NCI-H1694 treated with DMSO at 0.1 percent for 48 hours (cell line): ENCODE measurements at regions not wholly inside any gene's neighbourhood (a gene's known extent, or its start where the extent isn't known, plus 50 kb on each side); places are given as distances from the start of the nearest gene placed in this dataset.
"Not testable (repeated sequence)": the region's sequence is repeated elsewhere in the genome, so short reads cannot be mapped to it uniquely, and the experiment has no call there.

Experiments
- DNase-seq: peaks from one replicate; lab custom pipeline; 2025; lab: John Stamatoyannopoulos, UW

DNA sequence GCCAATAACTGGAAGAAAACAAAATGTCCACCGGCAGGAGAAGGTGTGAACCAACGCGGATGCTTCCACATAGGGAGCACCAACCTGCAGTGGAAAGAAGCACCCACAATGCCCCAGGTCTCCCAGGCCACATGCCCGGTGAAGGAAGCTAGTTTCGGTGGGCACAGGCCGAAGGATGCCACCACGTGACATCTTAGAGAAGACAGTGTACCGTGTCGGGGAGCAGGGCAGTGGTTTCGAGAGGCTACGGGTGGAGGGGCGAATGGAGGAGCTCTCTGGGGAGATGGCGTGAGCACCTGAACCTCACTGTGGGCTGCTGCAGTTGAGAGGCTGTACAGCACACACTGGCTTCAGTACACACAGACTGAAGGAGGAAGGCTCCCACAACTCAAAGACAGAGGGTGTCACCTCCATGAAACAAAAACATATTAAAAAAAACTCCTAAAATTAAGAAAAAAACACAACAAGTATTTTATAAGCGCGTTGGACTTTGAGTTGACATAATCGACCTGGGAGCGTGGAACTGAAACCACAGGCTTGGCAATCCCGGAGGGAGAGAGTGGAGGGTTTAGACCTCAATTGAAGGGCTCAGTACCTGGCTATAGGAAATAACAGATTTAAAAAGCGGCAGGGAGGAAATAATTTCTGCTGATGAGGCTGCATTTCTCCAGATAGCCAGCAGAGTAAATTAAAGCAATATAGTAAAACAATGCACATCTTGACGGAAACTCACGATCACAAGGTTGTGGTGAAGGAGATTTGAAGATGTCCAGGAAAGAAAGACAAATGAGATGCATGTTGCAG, 160.1 kb downstream of the RTP5 start:
- DNase-seq, result no peak

- no peak for DNase-seq
Measured at GRCh38 chr2:242030226-242030575, 160.7 kb downstream of the RTP5 start.

DNA sequence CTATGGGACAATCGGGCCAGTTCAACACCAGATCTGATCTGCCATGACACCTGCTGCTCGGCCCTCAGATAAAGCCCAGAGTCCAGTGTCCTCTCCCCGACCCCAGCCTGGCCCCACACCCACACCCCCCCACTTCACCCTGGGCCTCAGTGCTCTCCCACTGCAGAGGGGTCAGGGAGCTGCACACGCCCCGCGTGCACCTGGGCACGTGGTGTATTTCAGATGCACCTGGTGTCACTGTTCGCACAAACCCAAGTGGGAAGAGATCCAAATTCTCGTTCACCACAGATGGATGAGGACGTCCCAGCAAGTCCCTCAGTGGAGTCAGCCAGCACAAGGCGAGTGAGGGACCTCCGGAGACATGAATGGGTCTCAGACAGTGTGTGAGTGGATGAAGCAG, 161.3 kb downstream of the RTP5 start:
- no peak for DNase-seq

DNA sequence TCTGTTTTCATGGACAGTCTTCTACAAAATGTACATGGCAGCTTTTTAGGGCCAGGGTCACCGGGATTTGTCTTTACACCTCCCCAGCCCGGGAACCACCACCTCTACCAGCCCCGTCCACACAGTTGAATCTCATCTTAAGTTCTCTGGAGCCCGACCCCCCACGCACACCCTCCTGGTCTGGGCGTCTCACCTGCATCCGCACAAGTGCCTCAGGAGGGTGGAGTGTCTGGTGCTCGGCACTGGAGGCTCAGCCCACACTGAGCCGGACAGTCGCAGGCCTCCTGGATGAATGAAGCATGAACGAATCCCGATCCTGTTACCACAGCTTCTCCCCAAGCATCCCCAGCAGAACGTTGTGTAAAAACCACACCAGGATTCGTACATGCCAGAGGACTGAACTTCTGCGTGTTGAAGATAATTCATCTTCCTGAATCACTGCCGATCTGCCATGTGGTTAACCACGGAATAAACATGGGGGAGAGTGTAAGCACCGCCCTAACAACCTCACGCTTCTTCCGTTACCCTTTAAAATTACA, 162.0 kb downstream of the RTP5 start:
- DNase-seq, result no peak

DNA sequence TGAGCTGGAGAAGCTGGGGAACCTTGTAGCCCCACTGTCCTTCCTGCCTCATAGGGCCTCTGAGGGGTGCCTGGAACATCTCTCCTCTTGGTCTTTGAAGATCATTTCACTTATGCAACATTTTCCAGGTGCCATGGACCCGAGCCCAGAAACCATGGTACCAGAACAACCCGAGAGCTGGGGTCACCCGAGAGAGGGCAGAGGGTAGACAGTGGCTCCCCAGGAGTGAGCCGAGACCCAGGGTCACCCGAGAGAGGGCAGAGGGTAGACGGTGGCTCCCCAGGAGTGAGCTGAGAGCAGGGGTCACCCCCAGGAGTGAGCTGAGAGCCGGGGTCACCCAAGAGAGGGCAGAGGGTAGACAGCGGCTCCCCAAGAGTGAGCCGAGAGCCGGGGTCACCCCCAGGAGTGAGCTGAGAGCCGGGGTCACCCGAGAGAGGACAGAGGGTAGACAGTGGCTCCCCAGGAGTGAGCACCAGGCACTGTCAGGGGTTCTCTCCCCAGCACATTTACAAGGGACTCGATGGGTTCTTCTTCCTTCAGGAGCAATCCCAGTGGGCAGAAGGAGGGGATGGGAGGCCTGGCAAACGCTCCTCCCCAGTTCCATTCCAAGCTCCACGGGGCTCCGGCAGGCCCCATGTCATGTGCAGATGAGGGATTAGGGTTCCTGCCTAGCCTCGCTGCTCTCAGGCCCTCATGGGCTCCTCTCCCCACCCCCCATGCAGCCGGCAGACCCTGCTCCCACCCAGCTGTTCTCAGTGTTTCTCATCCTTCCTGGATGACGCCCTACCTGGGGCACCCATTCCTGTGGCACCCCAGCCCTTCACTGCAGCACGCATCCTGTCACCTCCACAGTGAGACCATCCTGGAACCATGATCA, 163.5 kb downstream of the RTP5 start:
- DNase-seq, result no peak

DNA sequence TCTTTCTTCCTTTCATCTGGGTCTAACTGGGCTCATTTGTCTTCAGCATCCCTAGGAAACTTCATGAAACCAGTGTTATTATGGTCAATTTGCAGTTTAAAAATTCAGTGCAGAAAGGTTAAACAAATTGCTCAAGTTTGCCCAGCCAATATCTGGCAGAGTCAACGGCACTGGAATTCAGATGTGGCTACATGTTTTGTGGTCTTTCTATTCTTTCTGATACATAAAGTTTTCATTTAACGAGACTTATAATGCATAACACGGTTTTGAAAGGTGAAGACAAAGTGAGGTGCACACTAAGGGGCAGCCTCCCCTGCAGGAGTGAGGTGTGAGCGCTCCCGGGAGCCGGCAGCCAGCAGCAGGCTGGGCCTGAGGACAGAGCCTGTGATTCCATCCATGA, 164.6 kb downstream of the RTP5 start:
- no peak for DNase-seq

DNA sequence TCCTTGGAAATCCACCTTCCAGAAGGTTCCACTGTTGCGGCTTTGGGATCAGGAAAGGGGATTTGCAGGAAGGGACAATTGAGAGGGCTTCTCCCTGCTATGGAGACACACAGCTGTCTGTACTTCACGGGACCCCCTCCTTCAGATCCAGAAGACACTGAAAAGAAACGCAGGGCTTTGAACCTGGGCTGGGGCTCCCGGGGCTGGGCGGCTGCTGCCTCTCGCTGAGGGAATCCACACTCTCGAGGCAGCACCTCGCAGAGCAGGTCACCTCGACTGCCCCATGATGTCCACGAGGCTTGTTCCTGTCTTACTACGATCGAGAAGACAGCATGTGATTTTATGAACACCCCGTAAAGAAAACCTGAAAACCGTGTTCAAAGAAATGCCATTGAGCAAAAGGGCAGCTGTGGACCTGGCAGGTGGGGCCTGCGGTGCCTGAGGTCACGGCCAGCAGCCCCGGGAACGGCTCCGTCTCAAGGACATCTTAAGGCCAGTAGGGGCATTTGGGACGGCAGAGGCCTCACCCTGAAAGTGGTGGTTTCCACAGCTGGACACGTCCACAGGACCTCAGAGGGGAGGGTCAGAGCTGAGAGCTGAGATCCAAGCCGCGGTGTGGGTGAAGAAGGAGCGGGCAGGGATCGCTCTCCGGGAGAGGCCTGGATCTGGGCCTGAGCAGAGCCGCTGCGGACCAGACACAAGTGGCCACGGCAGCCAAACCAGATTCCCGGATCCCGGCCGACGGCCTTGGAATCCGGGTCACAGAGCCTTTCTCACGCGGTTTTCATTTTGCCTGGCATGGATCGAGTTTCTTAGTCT, 165.7 kb downstream of the RTP5 start:
- DNase-seq, result no peak

GRCh38 chr2:242035858-242036652, 166.5 kb downstream of the RTP5 start:
- no peak for DNase-seq

DNA sequence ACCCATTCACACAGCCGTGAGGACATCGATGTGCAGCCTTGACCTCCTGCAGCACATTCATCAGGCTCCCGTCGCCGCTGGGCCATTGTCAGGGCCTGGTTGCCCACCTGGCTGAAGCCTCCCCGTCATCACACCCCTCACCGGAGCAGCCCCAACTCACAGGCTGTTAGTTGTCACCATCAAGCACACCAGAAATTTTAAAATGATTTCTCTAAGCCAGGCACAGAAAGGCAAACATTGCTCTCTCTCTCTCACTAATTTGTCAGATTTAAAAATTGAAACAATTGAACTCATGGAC, 167.1 kb downstream of the RTP5 start:
- no peak for DNase-seq

GRCh38 chr2:242038166-242038927, 168.8 kb downstream of the RTP5 start:
- no peak for DNase-seq

DNA sequence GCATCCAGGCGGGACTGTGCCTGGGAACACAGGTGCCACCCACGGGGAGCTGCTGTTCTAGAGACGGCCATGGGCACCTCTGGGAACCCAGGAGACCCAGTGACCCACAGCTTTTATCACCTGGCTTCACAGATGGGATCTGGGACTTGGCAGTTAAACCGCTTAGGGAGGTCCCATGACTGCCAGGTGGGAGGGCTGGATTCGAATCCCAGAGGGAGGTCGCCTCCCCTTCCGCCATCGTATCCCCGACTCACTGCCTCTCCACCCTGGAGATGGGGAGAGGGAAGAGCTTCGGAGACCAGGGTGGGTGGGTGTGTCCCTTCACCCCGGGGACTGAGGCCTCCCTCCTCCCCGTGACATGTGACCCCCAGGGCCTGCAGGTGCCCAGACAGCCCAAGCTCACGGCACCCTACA, 169.4 kb downstream of the RTP5 start:
- DNase-seq, result no peak

DNA sequence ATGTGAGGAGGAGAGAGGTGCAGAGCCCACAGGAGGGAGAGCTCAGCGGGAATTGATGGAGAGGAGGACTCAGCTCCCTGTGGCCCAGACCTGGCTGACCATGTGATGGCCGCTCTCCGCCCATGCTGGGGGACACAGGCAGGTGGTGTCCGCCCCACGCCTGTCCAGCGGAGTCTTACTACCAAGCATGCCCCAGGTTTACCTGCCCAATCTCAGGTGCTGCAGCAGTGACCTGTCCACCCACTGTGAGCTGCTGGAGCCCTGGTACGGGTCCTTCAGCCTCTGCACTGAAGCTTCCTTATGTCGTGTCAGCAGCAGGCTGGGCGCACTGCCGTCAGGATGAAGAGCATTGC, 170.8 kb downstream of the RTP5 start:
- no peak for DNase-seq

DNA sequence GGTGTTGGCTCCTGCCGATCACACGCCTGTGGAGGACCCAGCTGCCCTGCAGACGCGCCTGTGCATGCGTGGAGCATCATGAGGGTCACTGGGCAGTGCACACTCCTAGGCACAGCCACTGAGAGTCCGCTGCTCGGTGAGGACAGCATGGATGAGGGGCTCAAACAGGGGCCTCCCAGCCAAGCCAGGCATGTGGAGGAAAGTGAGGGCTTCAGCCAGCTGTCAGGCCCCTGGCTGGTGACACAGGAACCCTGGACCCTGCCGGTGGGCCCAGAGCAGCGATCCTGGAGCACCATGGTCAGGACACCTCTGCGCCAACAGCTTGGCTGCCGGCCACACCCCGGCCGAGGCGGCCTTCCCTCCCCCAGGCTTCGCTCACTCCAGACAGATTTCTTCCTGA, 171.2 kb downstream of the RTP5 start:
- DNase-seq, result no peak

- no peak for DNase-seq
Measured at GRCh38 chr2:242041816-242042215, 172.3 kb downstream of the RTP5 start.

DNA sequence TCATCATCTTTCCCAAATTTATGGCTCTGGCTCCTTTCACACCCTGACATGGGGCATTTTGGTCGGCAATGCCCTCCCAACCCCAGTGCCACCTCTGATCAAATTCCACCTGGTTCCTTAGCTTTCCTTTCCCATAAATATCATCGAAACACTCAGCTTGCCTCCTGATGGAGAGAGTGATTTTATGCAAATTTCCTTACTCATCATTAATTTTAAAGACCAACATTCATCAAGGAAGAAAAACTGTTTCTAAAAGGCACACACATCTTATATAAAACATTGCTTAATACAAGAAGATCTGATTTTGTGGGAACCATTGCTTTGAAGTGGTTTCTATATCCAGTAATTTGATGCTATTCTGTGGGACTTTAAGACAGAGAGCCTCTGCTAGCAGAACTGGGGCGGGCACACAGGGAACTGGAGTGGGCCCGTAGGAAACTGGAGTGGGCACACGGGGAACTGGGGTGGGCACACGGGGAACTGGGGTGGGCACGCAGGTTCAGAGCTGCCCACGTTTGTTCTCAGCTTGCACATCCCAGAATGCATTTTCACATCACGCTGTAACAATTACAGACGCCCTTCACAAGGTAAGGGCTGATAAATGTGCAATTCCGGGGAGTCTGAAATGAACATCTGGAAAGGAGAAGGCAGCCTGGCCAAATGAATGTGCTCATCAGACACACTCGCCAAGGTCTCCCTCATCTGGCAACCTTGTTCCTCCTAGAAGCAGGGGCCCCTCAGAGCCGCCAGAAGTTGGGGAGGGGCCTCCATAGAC, 174.2 kb downstream of the RTP5 start:
- DNase-seq, result no peak

DNA sequence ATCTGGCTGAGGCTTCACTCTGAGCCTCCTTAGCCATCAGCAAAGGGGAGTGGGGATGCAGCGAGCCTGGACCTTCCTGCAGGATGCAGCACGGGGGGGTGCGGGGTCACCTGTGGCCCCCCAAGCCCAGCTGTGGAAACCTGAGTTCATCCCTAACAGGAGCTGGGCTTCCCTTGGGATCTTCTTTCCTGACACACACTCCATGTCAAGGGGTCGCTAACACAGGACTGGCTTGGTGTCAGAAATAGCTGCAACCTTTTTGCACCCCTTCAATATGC, 174.7 kb downstream of the RTP5 start:
- DNase-seq, result no peak

GRCh38 chr2:242045596-242046144, 176.1 kb downstream of the RTP5 start:
- DNase-seq, result not testable (repeated sequence)

- no peak for DNase-seq
Measured at GRCh38 chr2:242046206-242046826, 176.8 kb downstream of the RTP5 start.

- no peak for DNase-seq
Measured at GRCh38 chr2:242047963-242048362, 178.4 kb downstream of the RTP5 start.

GRCh38 chr2:242048479-242048878, 178.9 kb downstream of the RTP5 start:
- no peak for DNase-seq
